Stimulated activated memory B cell treated with anti-CD40 and anti-IgM and Interleukin-4, amounts not matched to agents 10 μg/mL and 1 μg/mL and 100 μg/mL, for 72 hours (primary cell): ENCODE measurements at regions not wholly inside any gene's neighbourhood (a gene's known extent, or its start where the extent isn't known, plus 50 kb on each side); places are given as distances from the start of the nearest gene placed in this dataset.

Experiments
- ATAC-seq: fragments of 150-1000 bp; cut with Tn5 transposase; 2 replicates; pipeline ENCODE4 v1.10.0; 2021
- H3K27ac Mint-ChIP-seq: one replicate; pipeline ENCODE4 v1.8.0; 2022; ENCODE audit warnings: mild to moderate bottlenecking, mixed read lengths
- H3K27me3 Mint-ChIP-seq: one replicate; pipeline ENCODE4 v1.8.0; 2022; ENCODE audit warnings: mixed read lengths
- H3K36me3 Mint-ChIP-seq: one replicate; pipeline ENCODE4 v1.8.0; 2022; ENCODE audit warnings: mixed read lengths
- H3K4me1 Mint-ChIP-seq: one replicate; pipeline ENCODE4 v1.8.0; 2022; ENCODE audit warnings: mixed read lengths
- H3K4me3 Mint-ChIP-seq: one replicate; pipeline ENCODE4 v1.8.0; 2022; ENCODE audit warnings: mild to moderate bottlenecking, moderate library complexity, mixed read lengths
- H3K9me3 Mint-ChIP-seq: one replicate; pipeline ENCODE4 v1.8.0; 2022; ENCODE audit warnings: mixed read lengths

DNA sequence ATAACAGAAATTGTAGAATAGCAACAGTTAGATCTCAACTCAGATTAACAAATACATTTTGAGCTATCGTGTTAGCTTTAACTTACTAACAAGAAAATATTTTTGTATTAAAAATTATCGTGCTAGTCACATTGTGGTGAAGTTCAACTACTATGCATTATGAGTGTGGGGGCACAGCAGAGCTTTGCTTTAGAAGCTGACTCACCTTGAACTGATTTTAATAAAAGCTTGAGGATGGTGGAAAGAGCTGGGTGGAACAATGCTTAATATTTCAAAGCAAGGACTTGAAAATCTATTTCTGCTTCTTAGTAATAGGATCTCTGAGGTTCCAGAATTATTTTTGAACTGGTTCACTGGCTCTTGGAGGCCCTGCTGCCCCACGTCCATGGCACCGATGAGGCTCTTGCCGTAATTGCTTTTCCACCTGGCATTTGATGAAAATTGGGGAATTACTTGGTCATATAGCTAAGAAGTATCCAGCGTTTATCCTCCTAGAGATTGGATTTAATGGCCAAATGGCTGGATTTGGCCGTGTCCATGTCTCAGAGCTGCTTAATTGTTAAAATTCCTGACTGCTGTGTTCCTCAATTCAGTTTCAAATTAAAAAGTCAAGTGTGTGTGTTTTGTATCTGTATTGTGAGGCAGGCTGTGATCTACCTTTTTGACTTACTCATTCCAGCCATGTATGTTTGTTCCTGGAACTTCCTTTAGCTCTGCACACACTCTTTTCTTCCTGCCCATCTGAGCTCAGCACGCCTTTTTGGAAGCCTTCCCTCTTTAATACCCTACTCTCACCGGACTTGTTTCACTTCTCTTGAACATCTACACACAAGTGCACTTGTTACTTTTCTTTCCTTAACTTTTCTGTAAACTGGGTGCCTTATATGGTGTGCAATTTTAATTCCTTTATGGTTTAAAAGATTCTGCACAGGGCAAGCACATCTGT, 66.6 kb upstream of the LIMCH1 start:
- Mint-ChIP-seq H3K4me1 (no peaks in the 10 kb centered on the region), H3K9me3 (peaks cover 10% of the 10 kb centered on the region), H3K27me3 (peaks cover 9% of the 10 kb centered on the region), H3K4me3 (no peak overlapping the region), H3K36me3 (no peaks in the 10 kb centered on the region), H3K27ac (no peak overlapping the region)
- no peak for ATAC-seq

- Mint-ChIP-seq H3K36me3 (no peaks in the 10 kb centered on the region), H3K9me3 (peaks cover 10% of the 10 kb centered on the region), H3K27me3 (peaks cover 9% of the 10 kb centered on the region), H3K4me1 (no peaks in the 10 kb centered on the region), H3K4me3 (no peak overlapping the region), H3K27ac (no peak overlapping the region)
- ATAC-seq: no peak
Observed at GRCh38 chr4:41472081-41472480, 65.9 kb upstream of the LIMCH1 start.

DNA sequence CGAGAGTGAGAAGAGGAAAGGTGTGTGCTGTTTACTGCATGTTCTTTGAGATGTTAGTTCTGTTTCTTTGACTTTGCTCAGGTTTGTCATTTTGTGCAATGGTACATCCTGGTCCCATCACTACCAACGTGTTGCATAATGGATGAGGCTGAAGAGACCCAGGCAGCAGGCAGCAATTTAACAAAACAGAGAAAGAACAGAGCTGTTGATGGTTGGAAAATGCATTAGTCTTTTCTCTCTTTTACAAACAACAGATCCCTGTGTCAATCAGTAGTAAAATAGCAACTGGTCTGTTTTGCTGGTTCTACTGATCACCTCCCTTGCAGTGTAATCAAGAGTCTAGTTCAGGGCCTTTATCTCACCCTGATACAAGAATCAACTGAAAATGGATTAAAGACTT, 64.8 kb upstream of the LIMCH1 start:
- no peak overlapping the region for H3K27ac Mint-ChIP-seq
- H3K9me3 Mint-ChIP-seq: peaks cover 10% of the 10 kb centered on the region
- ATAC-seq: no peak
- peaks cover 9% of the 10 kb centered on the region for H3K27me3 Mint-ChIP-seq
- no peaks in the 10 kb centered on the region for H3K4me1 Mint-ChIP-seq
- no peaks in the 10 kb centered on the region for H3K36me3 Mint-ChIP-seq
- H3K4me3 Mint-ChIP-seq: no peak overlapping the region

GRCh38 chr4:41475402-41475801, 62.6 kb upstream of the LIMCH1 start:
- Mint-ChIP-seq H3K9me3 (peaks cover 5% of the 10 kb centered on the region), H3K27me3 (peaks cover 9% of the 10 kb centered on the region), H3K4me1 (no peaks in the 10 kb centered on the region), H3K36me3 (no peaks in the 10 kb centered on the region), H3K4me3 (no peak overlapping the region), H3K27ac (no peak overlapping the region)
- no peak for ATAC-seq

- Mint-ChIP-seq H3K9me3 (peaks cover 2% of the 10 kb centered on the region), H3K4me3 (no peak overlapping the region), H3K4me1 (no peaks in the 10 kb centered on the region), H3K36me3 (no peaks in the 10 kb centered on the region), H3K27me3 (peaks cover 9% of the 10 kb centered on the region), H3K27ac (no peak overlapping the region)
- no peak for ATAC-seq
Observed at GRCh38 chr4:41476310-41476885, 61.6 kb upstream of the LIMCH1 start.

DNA sequence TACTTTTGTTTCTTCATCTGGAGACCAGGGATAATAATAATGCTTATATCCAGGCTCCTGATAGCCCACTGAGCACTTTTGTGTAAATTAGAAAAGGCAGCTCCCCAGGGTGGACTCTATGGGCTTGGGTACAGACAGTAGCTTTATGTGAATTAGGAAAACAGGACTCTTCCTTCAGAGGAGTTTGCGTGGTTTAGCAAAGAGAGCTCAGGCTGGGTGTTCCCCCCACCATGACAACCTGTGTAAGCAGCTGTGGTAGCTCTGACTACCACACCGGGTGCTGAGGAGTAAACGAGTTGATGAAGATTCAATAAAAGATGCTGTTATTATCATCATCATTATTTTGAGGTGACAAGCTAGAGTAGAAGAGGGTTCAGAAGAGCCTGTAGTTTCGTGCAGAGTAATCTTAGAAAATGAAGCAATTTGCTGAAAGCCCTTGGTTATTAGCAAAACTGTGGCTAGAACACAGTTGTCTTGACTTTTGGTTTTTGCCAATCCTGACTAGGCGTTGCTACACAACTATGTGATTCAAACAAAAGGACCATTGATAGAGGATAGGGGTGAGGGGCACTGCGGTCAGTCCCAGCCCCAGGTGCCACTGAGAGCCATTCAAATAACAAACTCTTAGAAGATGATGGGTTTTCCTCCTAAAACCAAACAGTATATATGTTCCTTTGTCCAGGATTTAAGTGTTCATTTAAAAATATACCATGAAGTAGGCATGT, 60.6 kb upstream of the LIMCH1 start:
- H3K9me3 Mint-ChIP-seq: peaks cover under 1% of the 10 kb centered on the region
- H3K27ac Mint-ChIP-seq: no peak overlapping the region
- no peak for ATAC-seq
- H3K36me3 Mint-ChIP-seq: no peaks in the 10 kb centered on the region
- H3K4me1 Mint-ChIP-seq: no peaks in the 10 kb centered on the region
- H3K27me3 Mint-ChIP-seq: peaks cover 4% of the 10 kb centered on the region
- H3K4me3 Mint-ChIP-seq: no peak overlapping the region

DNA sequence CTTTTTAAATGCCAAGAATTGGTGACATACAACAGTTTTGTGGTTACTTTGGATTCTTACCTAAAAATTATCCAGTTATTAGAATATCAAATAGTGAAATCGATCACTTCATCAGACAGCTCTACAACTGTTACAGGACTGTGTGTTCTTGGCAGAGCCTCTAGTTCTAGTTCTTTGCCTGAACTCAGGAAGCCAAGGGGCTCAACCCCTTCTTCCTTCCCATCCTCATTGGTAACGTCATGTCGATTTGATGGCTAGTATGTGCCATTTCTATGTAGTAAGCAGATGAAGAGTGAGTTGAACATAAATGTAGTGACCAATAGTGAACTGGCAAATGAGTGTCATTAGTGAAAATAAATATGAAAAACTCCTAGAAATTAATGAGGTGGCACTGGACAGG, 59.4 kb upstream of the LIMCH1 start:
- Mint-ChIP-seq H3K4me3 (no peak overlapping the region), H3K9me3 (no peaks in the 10 kb centered on the region), H3K27ac (no peak overlapping the region), H3K4me1 (no peaks in the 10 kb centered on the region), H3K36me3 (no peaks in the 10 kb centered on the region), H3K27me3 (no peaks in the 10 kb centered on the region)
- no peak for ATAC-seq

- no peak for ATAC-seq
- Mint-ChIP-seq H3K27ac (no peak overlapping the region), H3K4me1 (no peaks in the 10 kb centered on the region), H3K27me3 (no peaks in the 10 kb centered on the region), H3K4me3 (no peak overlapping the region), H3K36me3 (no peaks in the 10 kb centered on the region), H3K9me3 (no peaks in the 10 kb centered on the region)
Observed at GRCh38 chr4:41480896-41481311, 57.1 kb upstream of the LIMCH1 start.

DNA sequence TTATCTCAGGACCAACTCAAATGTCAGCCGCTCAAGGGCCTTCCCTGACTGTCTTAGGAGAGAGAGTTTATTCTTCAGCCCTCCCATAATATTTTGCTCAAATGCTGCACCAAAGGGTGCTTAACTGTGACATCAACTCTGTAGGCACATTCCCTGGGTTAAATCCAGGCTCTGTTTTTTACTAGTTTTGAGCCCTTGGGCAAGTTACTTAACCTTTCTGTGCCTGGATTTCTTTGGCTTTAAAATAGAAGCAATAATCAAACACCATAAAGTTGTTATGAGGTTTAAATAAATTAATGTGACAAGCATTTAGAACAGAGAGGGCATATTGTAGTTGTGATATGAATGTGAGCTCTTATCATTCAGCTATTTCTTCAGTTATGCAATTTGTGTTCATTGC, 54.2 kb upstream of the LIMCH1 start:
- H3K36me3 Mint-ChIP-seq: no peaks in the 10 kb centered on the region
- H3K9me3 Mint-ChIP-seq: no peaks in the 10 kb centered on the region
- no peak overlapping the region for H3K27ac Mint-ChIP-seq
- H3K4me3 Mint-ChIP-seq: no peak overlapping the region
- no peaks in the 10 kb centered on the region for H3K27me3 Mint-ChIP-seq
- H3K4me1 Mint-ChIP-seq: no peaks in the 10 kb centered on the region
- ATAC-seq: no peak

DNA sequence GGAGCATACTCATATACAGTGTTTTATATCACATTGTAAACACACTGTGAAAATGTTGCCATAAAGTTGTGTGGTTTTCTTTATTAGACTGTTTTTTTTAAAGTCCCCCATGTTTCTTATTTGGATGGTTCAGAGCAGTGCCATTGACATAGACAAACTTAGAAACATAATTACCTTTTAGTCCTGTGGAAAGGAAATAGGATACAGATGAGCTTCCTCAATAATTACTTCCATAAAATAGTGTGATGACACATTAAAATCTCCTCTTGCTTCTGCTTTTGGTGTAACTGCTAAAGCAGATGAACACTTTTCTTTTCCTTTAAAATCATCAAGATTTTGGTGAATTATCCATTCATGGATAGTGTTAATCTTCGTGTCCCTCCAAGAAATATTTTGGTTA, 52.9 kb upstream of the LIMCH1 start:
- Mint-ChIP-seq H3K27ac (no peak overlapping the region), H3K4me1 (no peaks in the 10 kb centered on the region), H3K36me3 (no peaks in the 10 kb centered on the region), H3K4me3 (no peak overlapping the region), H3K9me3 (no peaks in the 10 kb centered on the region), H3K27me3 (no peaks in the 10 kb centered on the region)
- no peak for ATAC-seq

DNA sequence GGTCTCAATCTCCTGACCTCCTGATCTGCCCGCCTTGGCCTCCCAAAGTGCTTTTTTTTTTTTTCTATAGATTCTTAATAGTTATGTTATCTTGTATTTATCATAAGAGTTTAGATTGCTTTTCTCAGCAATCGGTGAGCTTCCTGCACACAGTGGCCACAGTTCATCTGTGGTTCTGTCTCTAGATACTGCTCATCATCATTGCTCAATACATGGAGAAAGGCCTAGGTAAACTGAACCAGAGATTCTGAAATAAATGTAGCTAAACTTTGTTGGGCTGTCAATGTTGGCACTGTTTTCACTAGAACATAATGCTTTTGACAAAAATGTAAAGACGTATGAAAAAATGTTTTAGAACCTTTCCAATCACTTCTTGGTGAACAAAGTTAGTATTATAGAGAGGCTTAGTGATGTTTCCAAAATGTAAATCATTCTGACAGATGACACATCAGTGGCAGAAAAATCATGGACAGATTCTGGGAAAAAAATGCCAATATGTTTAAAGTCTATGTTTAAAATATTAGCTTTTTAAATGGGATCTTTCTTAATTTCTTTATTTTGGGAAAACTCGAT, 50.0 kb upstream of the LIMCH1 start:
- Mint-ChIP-seq H3K4me1 (no peaks in the 10 kb centered on the region), H3K27me3 (no peaks in the 10 kb centered on the region), H3K4me3 (no peak overlapping the region), H3K9me3 (no peaks in the 10 kb centered on the region), H3K36me3 (no peaks in the 10 kb centered on the region), H3K27ac (no peak overlapping the region)
- no peak for ATAC-seq
